Epidermal melanocyte (primary cell): ENCODE measurements at regions not wholly inside any gene's neighbourhood (a gene's known extent, or its start where the extent isn't known, plus 50 kb on each side); places are given as distances from the start of the nearest gene placed in this dataset.

Source experiments
- DNase-seq: peaks from one replicate; pipeline ENCODE4 v3.0.0; 2011; ENCODE audit warnings: low spot score; ENCODE audit not compliant: insufficient read length

DNA sequence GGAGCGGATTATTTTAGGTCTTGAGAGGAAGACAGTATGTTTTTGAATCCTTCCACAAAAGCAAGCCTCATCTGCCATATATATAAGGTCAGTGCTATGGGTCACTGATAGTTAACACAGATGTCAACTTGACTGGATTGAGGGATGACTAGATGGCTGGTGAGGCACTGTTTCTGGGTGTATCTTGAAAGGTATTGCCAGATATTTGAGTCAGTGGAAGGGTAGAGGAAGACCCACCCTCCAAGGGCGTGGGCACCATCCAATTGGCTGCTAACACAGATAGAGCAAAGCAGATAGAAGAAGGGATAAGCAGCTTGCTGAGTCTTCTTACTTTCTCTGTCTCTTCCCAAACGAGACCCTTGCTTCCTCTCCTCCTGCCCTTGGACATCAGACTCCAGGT lies 185.0 kb upstream of the BTG1 start:
- DNase-seq, result no peak

DNA sequence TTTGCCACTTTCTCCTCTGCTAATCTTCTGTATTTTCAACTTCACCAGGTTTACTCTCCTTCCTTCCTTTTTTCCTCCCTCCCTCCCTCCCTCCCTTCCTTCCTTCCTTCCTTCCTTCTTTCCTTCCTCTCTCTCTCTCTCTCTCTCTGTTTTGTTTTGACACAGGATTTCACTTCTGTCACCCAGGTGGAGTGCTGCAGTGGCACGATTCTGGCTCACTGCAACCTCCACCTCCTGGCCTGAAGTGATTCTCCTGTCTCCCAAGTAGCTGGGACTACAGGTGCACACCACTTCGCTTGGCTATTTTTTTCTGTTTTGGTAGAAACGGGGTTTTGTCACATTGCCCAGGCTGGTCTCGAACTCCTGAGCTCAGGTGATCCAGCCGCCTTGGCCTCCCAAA lies 181.2 kb upstream of the BTG1 start:
- no peak for DNase-seq

GRCh38 chr12:92324849-92325500 lies 179.3 kb upstream of the BTG1 start:
- no peak for DNase-seq

DNA sequence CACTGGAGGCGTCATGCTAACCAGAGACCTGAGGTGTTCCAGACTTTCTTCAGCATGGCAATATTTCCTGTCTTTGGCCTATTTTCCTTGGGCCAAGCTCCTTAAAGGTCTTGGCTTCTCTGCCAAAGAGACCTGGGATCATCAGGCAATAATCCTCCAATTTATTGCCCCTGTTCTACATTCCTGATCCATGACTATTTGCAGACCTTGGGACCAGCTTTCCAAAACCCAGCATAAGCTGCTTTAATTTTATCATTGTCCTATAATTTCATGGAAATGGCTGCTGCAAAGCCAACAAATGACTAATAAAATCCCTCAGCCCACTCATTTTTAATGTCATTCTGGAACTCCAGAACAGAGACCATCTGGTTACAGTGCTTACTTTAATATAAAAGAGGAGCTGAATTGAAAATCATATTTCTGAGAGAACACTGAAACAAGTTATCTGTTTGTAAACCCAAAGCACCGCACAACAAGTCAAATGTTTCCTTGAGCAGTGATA lies 166.9 kb upstream of the BTG1 start:
- no peak for DNase-seq

- no peak for DNase-seq
These were observed 158.9 kb upstream of the BTG1 start for GRCh38 chr12:92304371-92305055.

DNA sequence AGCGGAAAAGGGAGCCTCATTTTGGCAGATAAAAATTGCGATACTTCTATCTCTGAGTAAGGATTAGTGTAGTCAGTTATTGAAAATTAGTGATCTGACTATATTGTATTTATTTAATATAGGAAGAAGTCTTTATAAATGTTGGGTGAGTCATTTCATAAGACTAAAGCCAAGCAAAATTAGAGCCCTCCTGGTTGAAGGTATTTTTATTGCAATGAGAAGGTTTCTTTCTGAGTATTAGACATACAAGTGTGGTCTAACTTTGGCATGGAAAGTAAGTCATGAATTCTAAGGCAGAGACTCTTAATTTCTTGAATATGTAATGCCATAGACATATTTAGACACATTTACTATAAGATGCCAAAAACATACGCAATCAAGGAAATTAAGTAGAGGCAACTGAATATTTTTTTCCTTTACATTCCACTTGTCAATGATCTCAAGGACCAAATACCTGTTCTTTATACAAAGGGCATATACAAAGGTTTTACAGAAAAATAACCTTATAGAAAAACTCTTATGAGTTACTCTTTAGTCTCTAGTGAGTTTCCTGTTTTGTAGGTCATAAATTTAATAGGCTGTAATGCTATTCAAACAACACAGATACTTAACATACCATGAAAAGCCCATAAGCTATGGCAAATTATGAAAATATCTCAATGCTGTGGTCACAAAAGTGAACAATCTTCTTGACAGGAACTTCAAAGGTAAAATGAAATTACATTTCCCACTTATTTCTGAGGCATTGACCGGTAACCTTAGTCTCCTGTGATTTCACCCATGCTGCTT lies 156.6 kb upstream of the BTG1 start:
- DNase-seq, result no peak

- no peak for DNase-seq
These were observed 155.7 kb upstream of the BTG1 start for GRCh38 chr12:92301356-92301755.

- no peak for DNase-seq
These were observed 155.1 kb upstream of the BTG1 start for GRCh38 chr12:92300777-92301176.

- DNase-seq, result no peak
These were observed 154.1 kb upstream of the BTG1 start for GRCh38 chr12:92299744-92300143.

GRCh38 chr12:92299344-92299743 lies 153.7 kb upstream of the BTG1 start:
- no peak for DNase-seq

- no peak for DNase-seq
These were observed 152.5 kb upstream of the BTG1 start for GRCh38 chr12:92297932-92298696.

DNA sequence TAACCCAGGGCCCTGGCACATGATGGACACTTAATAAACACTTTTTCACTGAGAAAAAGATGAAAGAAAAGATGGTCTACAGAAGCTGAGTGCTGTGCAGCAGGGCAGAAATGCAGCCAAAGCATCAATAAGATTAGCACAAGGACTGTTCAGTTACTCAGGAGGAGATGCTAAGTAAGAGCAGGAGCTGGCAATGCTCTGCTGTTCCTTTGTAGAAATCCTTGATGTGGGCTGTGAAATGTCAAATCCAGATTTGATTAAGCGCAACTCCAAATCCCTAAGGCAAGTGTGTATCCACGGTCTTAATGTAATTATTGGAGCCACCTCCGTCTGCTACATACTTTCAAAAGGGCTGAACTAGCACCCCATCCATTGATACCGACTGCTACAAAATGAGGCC lies 151.8 kb upstream of the BTG1 start:
- DNase-seq, result no peak

DNA sequence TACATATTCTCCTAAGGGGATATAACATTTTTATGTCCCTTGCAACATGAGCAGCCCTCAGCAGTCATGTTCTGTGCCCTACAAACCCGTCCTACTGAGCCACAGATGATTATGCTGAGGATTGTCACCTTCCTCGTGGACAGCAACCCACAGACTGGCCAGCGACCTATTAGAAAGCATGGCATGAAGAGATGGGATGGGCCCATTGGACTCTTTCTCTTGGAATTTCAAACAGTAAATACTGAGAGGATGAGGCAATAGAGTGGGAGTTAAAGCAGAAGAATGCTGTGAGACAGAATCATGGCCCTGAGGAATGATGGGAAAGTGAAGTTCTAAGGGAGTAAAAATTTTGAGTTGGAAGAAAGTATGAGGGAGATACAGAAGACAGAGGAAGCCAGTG lies 149.9 kb upstream of the BTG1 start:
- no peak for DNase-seq

- no peak for DNase-seq
These were observed 149.2 kb upstream of the BTG1 start for GRCh38 chr12:92294676-92295440.

- DNase-seq, result no peak
These were observed 146.4 kb upstream of the BTG1 start for GRCh38 chr12:92292016-92292415.

GRCh38 chr12:92290886-92291285 lies 145.2 kb upstream of the BTG1 start:
- DNase-seq, result no peak

DNA sequence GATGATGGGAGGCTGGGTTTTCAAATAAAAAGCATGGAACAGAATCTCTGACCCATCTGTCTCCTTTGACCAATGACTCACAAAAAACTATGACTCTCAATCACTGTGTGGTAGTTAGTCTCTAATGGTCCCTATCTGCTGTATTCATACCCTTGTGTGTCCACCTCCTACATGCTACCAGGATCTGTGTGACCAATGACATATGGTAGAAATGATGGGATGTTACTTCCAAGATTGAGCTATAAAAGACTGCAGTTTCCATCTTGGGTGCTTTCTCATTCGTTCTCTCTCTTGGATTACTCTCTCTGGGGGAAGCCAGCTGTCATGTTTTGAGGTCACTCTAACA lies 144.7 kb upstream of the BTG1 start:
- DNase-seq, result no peak

DNA sequence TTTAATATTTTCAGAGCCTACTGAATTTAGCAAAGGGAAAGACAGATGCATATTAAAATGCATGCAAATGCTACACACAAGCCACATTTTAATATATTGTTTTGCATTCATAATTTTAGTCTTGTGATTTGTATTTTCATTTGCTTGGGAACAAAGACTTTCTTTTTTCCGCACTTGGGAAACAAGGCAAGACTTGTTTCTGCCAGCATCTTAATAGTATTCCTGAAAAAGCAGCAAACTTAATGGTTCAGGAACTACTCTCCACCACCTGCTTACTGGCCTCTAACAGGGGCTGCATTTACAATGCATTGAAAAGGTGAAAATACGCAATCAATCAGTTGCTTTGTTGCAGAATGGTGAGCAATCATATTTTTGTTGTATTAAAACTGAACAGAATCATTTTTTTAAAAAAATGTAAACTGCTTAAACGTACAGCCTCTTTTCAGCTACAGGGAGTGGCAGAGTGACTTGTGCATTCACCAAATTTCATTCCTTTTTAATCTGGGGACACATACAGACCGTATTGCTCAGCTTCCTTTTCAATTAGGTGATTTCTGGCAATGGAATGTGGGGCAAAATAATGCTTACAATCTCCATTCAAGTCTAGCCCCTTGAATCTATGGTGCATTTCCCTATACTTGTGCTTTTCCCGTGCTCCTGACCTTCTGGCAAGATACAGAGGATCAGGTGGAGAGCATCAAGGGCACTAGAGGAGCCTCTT lies 144.1 kb upstream of the BTG1 start:
- DNase-seq, result no peak

- peak; percentile 53 for DNase-seq
These were observed 142.9 kb upstream of the BTG1 start for GRCh38 chr12:92288561-92288960.

DNA sequence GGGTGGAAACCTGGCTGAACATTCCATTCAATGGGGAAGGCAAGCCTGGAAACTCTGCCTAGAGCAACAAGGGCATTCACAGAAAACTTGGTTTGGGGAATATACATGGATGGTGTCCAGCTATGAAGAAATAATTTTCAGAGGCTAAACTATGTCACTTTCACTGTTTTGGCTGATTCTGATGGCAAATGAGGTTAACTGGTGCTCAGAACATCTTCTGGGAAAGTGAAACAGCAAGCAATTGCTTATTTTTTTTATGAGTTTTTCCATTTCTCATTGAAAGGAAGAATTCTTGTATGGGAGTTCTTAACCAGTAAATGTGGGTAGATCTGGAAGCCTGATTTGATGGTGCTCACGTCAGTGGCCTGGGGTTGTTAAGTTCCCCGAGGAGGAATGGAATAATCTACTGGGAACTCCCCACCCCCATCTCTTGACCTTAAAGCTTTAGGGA lies 132.8 kb upstream of the BTG1 start:
- no peak for DNase-seq
